NCI-H1436 treated with DMSO at 0.1 percent for 48 hours (cell line): ENCODE measurements at regions not wholly inside any gene's neighbourhood (a gene's known extent, or its start where the extent isn't known, plus 50 kb on each side); places are given as distances from the start of the nearest gene placed in this dataset.
"Not testable (repeated sequence)": the region's sequence is repeated elsewhere in the genome, so short reads cannot be mapped to it uniquely, and the experiment has no call there.

Experiments
- DNase-seq: peaks from one replicate; lab custom pipeline; 2025; lab: John Stamatoyannopoulos, UW

GRCh38 chr12:82529101-82529500 is 157.6 kb upstream of the TMTC2 start:
- DNase-seq: no peak

DNA sequence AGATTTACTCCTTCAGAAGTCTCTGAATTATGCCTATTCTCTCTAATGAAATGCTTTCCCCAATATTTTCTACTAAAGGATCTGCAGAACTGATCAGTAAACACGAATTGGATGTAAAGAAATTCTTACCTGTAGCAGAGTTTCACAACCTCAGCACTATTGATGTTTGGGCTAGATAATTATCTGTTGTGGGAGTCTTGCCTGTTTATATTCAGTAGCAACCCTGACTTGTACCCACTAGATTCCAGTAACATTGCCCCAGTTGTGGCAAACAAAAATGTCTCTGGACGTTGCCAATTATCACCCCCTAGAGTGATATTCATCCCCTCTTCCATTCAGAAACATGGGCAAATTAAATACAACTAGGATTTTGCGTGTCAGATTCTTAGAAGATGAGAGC is 156.8 kb upstream of the TMTC2 start:
- no peak for DNase-seq

GRCh38 chr12:82530394-82530793 is 156.3 kb upstream of the TMTC2 start:
- DNase-seq: no peak

- DNase-seq: no peak
Observed at GRCh38 chr12:82533341-82533740, 153.4 kb upstream of the TMTC2 start.

DNA sequence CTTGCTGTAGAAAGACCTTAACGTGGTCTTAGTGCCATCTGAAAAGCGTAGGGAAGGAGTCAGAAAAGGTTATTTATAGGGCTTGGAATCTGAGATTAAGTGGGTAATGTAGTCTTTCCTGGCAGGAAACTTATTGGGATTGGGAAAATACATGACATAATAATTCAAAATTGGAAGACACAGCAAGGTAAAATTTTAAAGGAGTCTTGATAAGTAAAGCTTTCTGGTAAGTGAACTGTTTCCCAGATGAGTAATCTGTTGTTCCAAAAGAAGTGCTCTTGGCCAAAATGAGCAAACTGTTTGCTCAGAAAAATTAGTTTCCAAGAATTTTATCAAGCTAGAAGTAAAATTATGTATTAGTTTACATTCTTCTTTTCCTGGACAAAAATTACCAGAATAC is 149.3 kb upstream of the TMTC2 start:
- DNase-seq: no peak

GRCh38 chr12:82554529-82554928 is 132.2 kb upstream of the TMTC2 start:
- DNase-seq: no peak

DNA sequence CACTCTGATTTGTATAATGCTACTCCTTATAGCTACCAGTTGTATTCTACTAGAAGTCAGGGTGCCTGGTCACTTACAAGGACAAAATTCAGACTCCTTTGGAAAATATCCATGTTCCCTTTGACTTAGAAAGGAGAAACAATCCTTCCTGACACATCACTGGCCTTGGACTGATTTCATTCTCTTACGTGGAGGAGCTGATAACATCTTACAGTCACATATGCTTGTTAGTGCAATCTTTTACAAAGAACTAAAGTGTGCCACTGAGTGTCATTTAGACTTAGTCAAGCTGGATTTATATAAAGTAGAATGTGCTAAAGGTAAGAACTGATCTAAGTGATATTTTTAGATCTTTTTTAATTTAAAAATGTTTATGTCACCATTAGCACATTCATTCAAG is 131.0 kb upstream of the TMTC2 start:
- DNase-seq: no peak

DNA sequence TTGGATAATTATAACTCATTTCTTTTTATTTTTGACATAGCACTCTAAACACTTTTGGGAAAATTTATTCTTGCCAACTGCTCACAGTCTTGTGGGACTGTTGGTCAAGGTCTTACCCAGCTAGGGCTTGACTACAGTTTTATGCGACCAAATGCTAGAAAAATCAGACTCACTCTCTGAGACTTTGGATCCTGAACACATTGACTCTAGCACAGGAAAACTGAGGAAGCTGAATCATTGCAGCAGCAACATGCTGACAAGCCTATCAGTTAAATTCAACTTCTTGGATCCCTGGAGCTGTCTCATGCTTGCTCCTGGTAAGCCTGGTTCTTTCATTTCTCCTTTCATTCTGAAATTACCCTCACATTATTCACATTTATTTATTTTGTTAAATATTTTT is 120.7 kb upstream of the TMTC2 start:
- no peak for DNase-seq

GRCh38 chr12:82567688-82568087 is 119.0 kb upstream of the TMTC2 start:
- no peak for DNase-seq

GRCh38 chr12:82574191-82574590 is 112.5 kb upstream of the TMTC2 start:
- no peak for DNase-seq

DNA sequence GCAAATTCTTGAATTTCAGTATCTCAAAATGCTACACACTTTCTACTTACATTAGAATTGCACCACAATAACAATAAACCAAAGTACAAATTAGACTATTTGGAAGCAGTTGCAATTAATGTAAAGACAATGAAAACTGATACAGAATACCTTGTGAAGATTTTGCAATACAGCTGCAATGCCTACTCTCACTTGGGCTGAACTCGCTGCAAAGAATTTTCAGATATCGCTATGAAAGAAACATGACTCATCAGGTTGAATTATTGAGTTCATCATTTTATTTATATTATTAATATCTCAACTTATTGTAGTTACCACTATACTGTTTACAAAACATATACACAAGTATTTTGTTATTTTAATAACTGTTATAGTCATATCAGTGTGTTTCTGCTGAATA is 108.0 kb upstream of the TMTC2 start:
- DNase-seq: no peak

DNA sequence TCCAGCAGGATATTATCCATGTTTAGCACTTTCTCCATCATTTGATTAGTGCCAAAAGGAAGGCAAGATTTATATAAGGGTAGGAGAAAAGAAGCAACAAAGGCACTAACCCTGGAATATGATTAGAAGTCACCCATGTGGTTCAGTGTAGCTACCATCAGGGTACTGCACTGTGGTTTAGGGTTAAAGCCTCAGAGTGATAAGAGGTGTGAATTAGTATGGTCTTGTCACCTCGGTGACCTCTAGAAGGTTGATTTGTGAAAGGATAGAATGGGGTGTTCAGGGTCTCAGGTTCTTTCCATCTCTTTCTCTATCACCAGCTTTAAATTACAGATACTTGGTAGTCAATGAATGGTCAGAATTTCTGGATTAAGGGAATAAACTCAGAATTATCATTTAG is 103.0 kb upstream of the TMTC2 start:
- DNase-seq: no peak

DNA sequence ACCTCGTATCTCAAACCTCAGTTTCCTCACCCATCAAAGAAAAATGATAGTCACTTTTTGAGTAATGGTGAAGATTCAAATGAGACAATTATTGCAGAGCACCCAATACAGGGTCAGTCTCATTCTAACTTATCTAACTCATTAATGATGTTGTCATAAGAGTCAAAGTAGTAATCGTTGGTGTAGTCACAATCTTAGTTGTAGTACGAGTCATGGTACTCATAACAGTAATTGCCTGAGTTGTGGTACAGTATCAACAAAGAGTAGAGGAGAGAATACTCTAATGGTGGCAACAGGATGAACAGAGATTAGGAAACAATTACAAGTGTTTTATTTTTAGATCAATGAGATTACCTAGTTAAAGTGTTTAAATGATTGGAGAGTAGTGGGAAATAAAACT is 93.6 kb upstream of the TMTC2 start:
- DNase-seq: no peak

DNA sequence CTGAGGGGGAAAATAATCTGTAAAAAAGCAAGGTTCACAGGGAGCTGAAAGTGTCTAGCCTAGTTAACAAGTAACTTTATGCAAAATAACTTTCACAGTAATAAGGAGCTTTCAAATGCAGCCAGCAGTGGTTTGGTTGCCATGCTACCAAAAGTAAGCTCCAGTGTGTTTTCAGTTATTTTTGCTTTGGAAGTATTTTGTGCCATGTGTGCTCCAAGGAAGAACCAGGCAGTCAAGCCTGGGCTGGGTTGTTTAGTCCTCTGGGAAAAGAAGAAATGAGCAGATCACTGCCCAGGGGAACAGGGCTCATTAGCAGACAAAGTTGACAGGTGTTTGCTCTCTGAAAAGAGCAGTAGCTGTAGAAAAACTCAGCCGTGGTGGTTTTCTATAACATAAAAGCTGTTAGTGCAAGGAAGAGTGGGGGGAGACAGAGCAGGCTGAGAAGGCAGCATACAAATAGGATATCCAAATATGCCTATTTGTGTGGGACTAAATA is 92.8 kb upstream of the TMTC2 start:
- DNase-seq: peak; percentile 51

GRCh38 chr12:82595941-82596340 is 90.8 kb upstream of the TMTC2 start:
- DNase-seq: no peak

DNA sequence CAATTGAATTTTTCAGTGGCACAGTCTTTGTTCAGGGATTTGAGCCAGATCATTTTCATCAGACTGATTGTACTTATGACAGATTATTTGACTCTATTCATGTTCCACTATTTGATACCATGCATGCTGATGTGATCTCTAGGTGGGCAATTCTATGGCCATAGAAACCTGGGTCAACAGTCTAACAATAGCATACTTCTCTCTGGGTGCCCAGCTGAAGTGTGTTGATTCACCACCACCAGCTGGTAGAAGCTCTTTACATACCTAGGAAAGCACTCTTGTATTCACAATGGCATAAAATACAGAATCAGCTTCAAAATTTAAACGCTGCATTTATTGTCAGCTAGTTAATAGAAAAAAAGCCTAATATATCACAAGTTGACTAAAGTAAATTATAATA is 90.2 kb upstream of the TMTC2 start:
- no peak for DNase-seq

DNA sequence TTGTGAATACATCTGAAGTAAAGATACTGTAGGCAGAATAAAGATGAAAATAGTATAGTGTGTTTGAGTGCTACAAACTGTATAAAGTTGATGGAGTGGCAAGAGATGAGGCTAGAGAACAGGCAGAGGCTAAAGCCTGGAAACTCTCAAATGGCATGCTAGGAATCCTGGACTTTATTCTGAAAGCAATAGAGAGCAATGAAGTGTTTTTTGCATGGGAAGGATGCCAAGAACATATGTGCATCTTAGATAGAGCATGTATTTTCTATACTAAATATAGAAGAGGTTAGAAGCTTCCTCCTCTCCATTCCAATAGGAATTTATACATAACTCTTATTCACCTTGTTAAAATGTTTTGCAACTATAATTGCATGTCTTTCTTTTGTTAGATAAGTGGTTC is 86.3 kb upstream of the TMTC2 start:
- DNase-seq: no peak

DNA sequence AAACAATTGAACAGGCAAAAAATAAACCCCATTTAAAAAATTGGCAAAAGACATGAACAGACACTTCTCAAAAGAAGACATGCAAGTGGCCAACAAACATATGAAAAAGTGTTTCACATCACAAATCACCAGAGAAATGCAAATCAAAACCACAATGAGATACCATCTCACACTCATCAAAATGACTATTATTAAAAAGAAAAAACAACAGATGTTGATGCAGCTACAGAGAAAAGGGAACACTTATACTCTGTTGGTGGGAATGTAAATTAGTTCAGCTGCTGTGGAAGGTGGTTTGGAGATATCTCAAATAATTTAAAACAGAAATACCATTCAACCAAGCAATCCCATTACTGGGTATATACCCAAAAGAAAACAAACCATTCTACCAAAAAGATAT is 83.1 kb upstream of the TMTC2 start:
- DNase-seq: not testable (repeated sequence)

- DNase-seq: no peak
Observed at GRCh38 chr12:82605115-82605514, 81.6 kb upstream of the TMTC2 start.

DNA sequence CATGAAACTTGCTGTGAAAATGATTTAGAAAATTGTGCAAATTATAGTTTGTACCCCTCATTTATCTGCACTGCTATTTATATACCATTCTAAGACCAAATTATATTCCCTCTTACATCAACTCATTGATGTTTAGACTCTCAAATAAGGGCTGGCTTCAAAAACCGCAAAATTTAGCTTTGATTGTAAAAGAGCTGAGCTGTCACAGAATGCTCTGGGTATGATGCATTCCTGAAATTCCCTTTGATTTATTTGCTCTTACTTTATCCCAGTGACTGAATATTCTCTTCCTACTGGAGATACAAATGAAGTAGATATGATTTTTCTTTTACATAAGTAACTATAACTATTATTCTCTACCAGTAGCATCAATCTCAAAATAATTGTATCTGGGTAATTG is 78.0 kb upstream of the TMTC2 start:
- no peak for DNase-seq

GRCh38 chr12:82609234-82609914 is 77.3 kb upstream of the TMTC2 start:
- no peak for DNase-seq

GRCh38 chr12:82619644-82620043 is 67.1 kb upstream of the TMTC2 start:
- no peak for DNase-seq

DNA sequence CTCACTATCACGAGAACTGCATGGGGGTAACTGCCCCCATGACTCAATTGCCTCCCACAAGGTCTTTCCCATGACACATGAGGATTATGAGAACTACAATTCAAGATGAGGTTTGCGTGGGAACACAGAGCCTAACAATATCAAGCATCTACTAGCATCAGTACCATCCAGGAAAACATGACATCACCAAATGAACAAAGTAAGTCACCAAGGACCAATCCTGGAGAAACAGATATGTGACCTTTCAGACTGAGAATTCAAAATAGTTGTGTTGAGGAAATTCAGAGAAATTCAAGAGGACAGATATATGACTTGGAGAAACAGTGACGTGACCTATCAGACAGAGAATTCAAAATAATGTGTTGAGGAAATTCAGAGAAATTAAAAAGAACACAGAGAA is 65.8 kb upstream of the TMTC2 start:
- DNase-seq: no peak

DNA sequence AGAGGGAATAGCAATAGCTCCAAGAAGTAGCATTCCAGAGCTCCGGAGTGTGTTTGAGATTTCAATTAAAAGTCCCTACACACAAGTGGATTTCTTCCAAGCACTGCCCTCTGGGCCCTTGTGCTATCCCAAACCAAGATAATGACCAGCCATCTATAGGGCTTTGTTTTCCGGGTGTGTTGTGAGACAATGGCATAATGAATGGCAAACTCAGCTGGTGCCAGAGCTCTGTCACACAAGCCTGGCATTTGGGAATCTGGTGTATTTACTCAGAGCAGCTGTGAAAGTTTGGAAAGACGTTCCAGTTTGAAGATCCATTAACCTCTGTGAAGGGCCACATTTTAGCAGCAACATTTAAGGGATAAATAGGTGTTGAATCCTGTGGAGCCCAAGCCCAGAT is 61.2 kb upstream of the TMTC2 start:
- DNase-seq: no peak

GRCh38 chr12:82627799-82628198 is 58.9 kb upstream of the TMTC2 start:
- no peak for DNase-seq
